H9 (cell line): ENCODE measurements at regions not wholly inside any gene's neighbourhood (a gene's known extent, or its start where the extent isn't known, plus 50 kb on each side); places are given as distances from the start of the nearest gene placed in this dataset.

Experiments used
- DNase-seq: peaks from one replicate; pipeline ENCODE4 v3.0.0-alpha.2; 2017
- H2AFZ ChIP-seq: one replicate; pipeline ENCODE4 v1.6.1; 2013; ENCODE audit warnings: mild to moderate bottlenecking, low read length, control low read depth, moderate library complexity
- H2AK5ac ChIP-seq: 2 replicates; pipeline ENCODE4 v1.6.1; 2013; ENCODE audit warnings: low read length, control low read depth, mixed read lengths; ENCODE audit not compliant: insufficient read length
- H2BK120ac ChIP-seq: one replicate; pipeline ENCODE4 v1.6.1; 2013; ENCODE audit warnings: low read depth, mild to moderate bottlenecking, low read length, control low read depth, inconsistent platforms; ENCODE audit not compliant: poor library complexity, severe bottlenecking
- H2BK12ac ChIP-seq: 2 replicates; pipeline ENCODE4 v1.6.1; 2013; ENCODE audit warnings: low read length, control low read depth, mixed read lengths, low read depth; ENCODE audit not compliant: insufficient read length
- H2BK15ac ChIP-seq: 2 replicates; pipeline ENCODE4 v1.6.1; 2013; ENCODE audit warnings: low read depth, low read length, control low read depth
- H2BK20ac ChIP-seq: one replicate; pipeline ENCODE4 v1.6.1; 2013; ENCODE audit warnings: low read depth, mild to moderate bottlenecking, low read length, control low read depth, inconsistent platforms; ENCODE audit not compliant: poor library complexity, severe bottlenecking
- H2BK5ac ChIP-seq: 2 replicates; pipeline ENCODE4 v1.6.1; 2013; ENCODE audit warnings: low read length, control low read depth, mixed read lengths; ENCODE audit not compliant: insufficient read length
- H3K14ac ChIP-seq: 2 replicates; pipeline ENCODE4 v1.6.1; 2013; ENCODE audit warnings: low read length, control low read depth; ENCODE audit not compliant: insufficient read depth
- H3K18ac ChIP-seq: 2 replicates; pipeline ENCODE4 v1.6.1; 2013; ENCODE audit warnings: low read depth, mild to moderate bottlenecking, mixed read lengths, low read length, control low read depth; ENCODE audit not compliant: insufficient read length
- H3K23ac ChIP-seq: 2 replicates; pipeline ENCODE4 v1.6.1; 2013; ENCODE audit warnings: low read length, control low read depth, mixed read lengths, low read depth; ENCODE audit not compliant: insufficient read length
- H3K23me2 ChIP-seq: 2 replicates; pipeline ENCODE4 v1.6.1; 2013; ENCODE audit warnings: low read depth, mild to moderate bottlenecking, mixed read lengths, low read length, control low read depth; ENCODE audit not compliant: insufficient read length, poor library complexity, severe bottlenecking
- H3K27ac ChIP-seq: 2 replicates; pipeline ENCODE4 v1.5.1; 2013; ENCODE audit warnings: low read length, control low read depth, mixed read lengths, low read depth; ENCODE audit not compliant: insufficient read length
- H3K27me3 ChIP-seq: 2 replicates; pipeline ENCODE4 v1.6.1; 2013; ENCODE audit warnings: low read length, control low read depth, inconsistent platforms; ENCODE audit not compliant: insufficient read depth
- H3K4ac ChIP-seq: 2 replicates; pipeline ENCODE4 v1.6.1; 2013; ENCODE audit warnings: low read depth, mild to moderate bottlenecking, control low read depth, inconsistent platforms, low read length, moderate library complexity
- H3K4me1 ChIP-seq: 2 replicates; pipeline ENCODE4 v1.6.1; 2013; ENCODE audit warnings: low read length, control low read depth, inconsistent platforms; ENCODE audit not compliant: insufficient read depth
- H3K4me2 ChIP-seq: 2 replicates; pipeline ENCODE4 v1.6.1; 2013; ENCODE audit warnings: low read length, control low read depth, mixed read lengths; ENCODE audit not compliant: insufficient read length, insufficient read depth
- H3K56ac ChIP-seq: 2 replicates; pipeline ENCODE4 v1.6.1; 2013; ENCODE audit warnings: low read depth, mild to moderate bottlenecking, mixed read lengths, low read length, control low read depth; ENCODE audit not compliant: insufficient read length
- H3K79me1 ChIP-seq: 2 replicates; pipeline ENCODE4 v1.6.1; 2013; ENCODE audit warnings: low read depth, mild to moderate bottlenecking, moderate library complexity, low read length, control low read depth, inconsistent platforms; ENCODE audit not compliant: insufficient read depth, poor library complexity, severe bottlenecking
- H3K79me2 ChIP-seq: 2 replicates; pipeline ENCODE4 v1.6.1; 2013; ENCODE audit warnings: low read length, control low read depth, inconsistent platforms; ENCODE audit not compliant: insufficient read depth
- H3K9ac ChIP-seq: 2 replicates; pipeline ENCODE4 v1.6.1; 2013; ENCODE audit warnings: low read length, control low read depth, mixed read lengths; ENCODE audit not compliant: insufficient read length; ENCODE audit errors: extremely low read depth
- H3K9me3 ChIP-seq: one replicate; pipeline ENCODE4 v1.6.1; 2013; ENCODE audit warnings: low read depth, low read length, inconsistent platforms; ENCODE audit not compliant: control insufficient read depth
- H3T11ph ChIP-seq: one replicate; pipeline ENCODE4 v1.6.1; 2013; ENCODE audit warnings: mild to moderate bottlenecking, low read length, control low read depth, inconsistent platforms
- H4K20me1 ChIP-seq: one replicate; pipeline ENCODE4 v1.6.1; 2013; ENCODE audit not compliant: control insufficient read depth, insufficient read length, insufficient read depth
- H4K5ac ChIP-seq: 2 replicates; pipeline ENCODE4 v1.6.1; 2013; ENCODE audit warnings: low read depth, mild to moderate bottlenecking, mixed read lengths, low read length, control low read depth; ENCODE audit not compliant: insufficient read length
- H4K8ac ChIP-seq: replicated peaks from 2 replicates; pipeline ENCODE4 v1.6.1; 2013; ENCODE audit warnings: low read length, control low read depth, mixed read lengths, low read depth; ENCODE audit not compliant: insufficient read length
- H4K91ac ChIP-seq: 2 replicates; pipeline ENCODE4 v1.6.1; 2013; ENCODE audit warnings: low read depth, mild to moderate bottlenecking, moderate library complexity, mixed read lengths, low read length, control low read depth; ENCODE audit not compliant: insufficient read length
- H3K27ac Mint-ChIP-seq, 3 experiments: 2 replicates in 2 of 3; 3 replicates in 1 of 3; pipeline ENCODE4 v1.8.0; 2020 to 2021; ENCODE audit warnings: mixed read lengths in 3 of 3, mild to moderate bottlenecking in 1 of 3, moderate library complexity in 1 of 3
- H3K27me3 Mint-ChIP-seq: 2 replicates; pipeline ENCODE4 v1.8.0; 2021; ENCODE audit warnings: low read depth, mild to moderate bottlenecking, moderate library complexity, mixed read lengths
- H3K36me3 Mint-ChIP-seq, 3 experiments: 2 replicates in 2 of 3; 3 replicates in 1 of 3; pipeline ENCODE4 v1.8.0; 2020 to 2021; ENCODE audit warnings: low read depth in 3 of 3, mixed read lengths in 3 of 3; ENCODE audit not compliant: insufficient read depth in 1 of 3
- H3K4me1 Mint-ChIP-seq, 2 experiments: 2 replicates each; pipeline ENCODE4 v1.8.0; 2020; ENCODE audit warnings: mixed read lengths in 2 of 2
- H3K4me3 Mint-ChIP-seq, 2 experiments: 2 replicates in 1 of 2; 3 replicates in 1 of 2; pipeline ENCODE4 v1.8.0; 2020 to 2021; ENCODE audit warnings: mild to moderate bottlenecking in 2 of 2, mixed read lengths in 2 of 2, moderate library complexity in 1 of 2
- H3K9me3 Mint-ChIP-seq, 2 experiments: 2 replicates in 1 of 2; 3 replicates in 1 of 2; pipeline ENCODE4 v1.8.0; 2020; ENCODE audit warnings: mild to moderate bottlenecking in 2 of 2, mixed read lengths in 2 of 2, moderate library complexity in 1 of 2
- CTCF ChIP-seq: fragments of 200-600 bp; sonication (generic); conservative IDR thresholded peaks from 3 replicates; pipeline ENCODE4 v1.8.0; 2021; ENCODE audit warnings: antibody characterized with exemption, mild to moderate bottlenecking
- WGBS: extraction: QIAGEN DNeasy Blood & Tissue Kit; methylation state at CpG from one replicate; pipeline ENCODE4 v1.1.7; 2013; ENCODE audit warnings: missing lambda C conversion rate, low lambda C conversion rate, mixed read lengths; ENCODE audit not compliant: insufficient read length; ENCODE audit errors: extremely low coverage; 5-methylcytosine and 5-hydroxymethylcytosine counted together

GRCh38 chr6:3902871-3903648 is 53.9 kb downstream of the FAM50B start:
- H4K5ac ChIP-seq: no peak overlapping the region
- H3K27ac ChIP-seq: no peak overlapping the region
- H2AFZ ChIP-seq: no peak overlapping the region
- H2AK5ac ChIP-seq: no peak overlapping the region
- H3K9me3 ChIP-seq: no peaks in the 10 kb centered on the region
- no peak overlapping the region for H3K27ac Mint-ChIP-seq
- H3K18ac ChIP-seq: no peak overlapping the region
- no peak overlapping the region for H2BK120ac ChIP-seq
- no peak overlapping the region for H2BK15ac ChIP-seq
- no peak for TF ChIP-seq CTCF
- no peak overlapping the region for H3K4me3 Mint-ChIP-seq
- H3K4ac ChIP-seq: no peak overlapping the region
- no peak overlapping the region for H3K23ac ChIP-seq
- H3K4me1 ChIP-seq: peaks cover 11% of the 10 kb centered on the region
- H4K8ac ChIP-seq: no peak overlapping the region
- H3K79me2 ChIP-seq: no peaks in the 10 kb centered on the region
- H3K4me2 ChIP-seq: no peak overlapping the region
- H3K14ac ChIP-seq: no peak overlapping the region
- H3T11ph ChIP-seq: no peak overlapping the region
- H4K91ac ChIP-seq: no peak overlapping the region
- H3K27me3 Mint-ChIP-seq: peaks cover 9% of the 10 kb centered on the region
- no peak overlapping the region for H2BK12ac ChIP-seq
- H3K9ac ChIP-seq: no peak overlapping the region
- H3K9me3 Mint-ChIP-seq: peaks cover 0 to 4% of the 10 kb centered on the region in 2 experiments; a peak in 2 of 5 replicates
- no peak overlapping the region for H2BK20ac ChIP-seq
- H3K27me3 ChIP-seq: no peaks in the 10 kb centered on the region
- no CpG with 5 or more reads among the region's 10 CpGs for WGBS
- no peaks in the 10 kb centered on the region for H3K23me2 ChIP-seq
- no peaks in the 10 kb centered on the region for H3K36me3 Mint-ChIP-seq
- H3K79me1 ChIP-seq: no peaks in the 10 kb centered on the region
- H3K4me1 Mint-ChIP-seq: peaks cover 41 to 45% of the 10 kb centered on the region in 2 experiments
- H2BK5ac ChIP-seq: no peak overlapping the region
- peaks cover 3% of the 10 kb centered on the region for H4K20me1 ChIP-seq
- H3K56ac ChIP-seq: no peak overlapping the region
- no peak for DNase-seq
